Activated CD8-positive, alpha-beta memory T cell treated with anti-CD3 and anti-CD28 coated beads for 36 hours (primary cell): ENCODE measurements at regions not wholly inside any gene's neighbourhood (a gene's known extent, or its start where the extent isn't known, plus 50 kb on each side); places are given as distances from the start of the nearest gene placed in this dataset.
"Not testable (repeated sequence)": the region's sequence is repeated elsewhere in the genome, so short reads cannot be mapped to it uniquely, and the experiment has no call there.

Experiments used
- CTCF ChIA-PET: fragments of 350-600 bp; sonication (Branson Sonifier 250); formaldehyde crosslinking; loops from one replicate; lab custom pipeline; 2021; ENCODE audit warnings: antibody characterized with exemption; lab: Charles Lee
- POLR2A ChIA-PET: fragments of 350-600 bp; sonication (Branson Sonifier 250); formaldehyde crosslinking; loops from one replicate; lab custom pipeline; 2021; ENCODE audit warnings: antibody characterized with exemption; lab: Charles Lee

GRCh38 chr2:7758073-7758759 is 841.0 kb downstream of the RNF144A start:
- ChIA-PET POLR2A (interaction anchor here (0.6 to 1.5 kb wide), 3 partner anchors 9 to 305 kb away, joined by 3 to 6 read pairs (median 4); no protein-coding TSS in a partner anchor), CTCF (no interaction called here)

- ChIA-PET CTCF (no interaction called here), POLR2A (interaction anchor here (0.5 kb wide), 1 partner anchor 233 kb away, joined by 4 read pairs; no protein-coding TSS in a partner anchor)
These were observed 842.7 kb downstream of the RNF144A start for GRCh38 chr2:7759898-7760297.

- POLR2A ChIA-PET, CTCF ChIA-PET: not testable (repeated sequence)
These were observed 846.2 kb downstream of the RNF144A start for GRCh38 chr2:7763418-7763817.

- CTCF ChIA-PET = no interaction called here
- POLR2A ChIA-PET = no interaction called here
These were observed 848.0 kb downstream of the RNF144A start for GRCh38 chr2:7765236-7765635.

- POLR2A ChIA-PET = no interaction called here
- CTCF ChIA-PET = interaction anchor here (1.0 kb wide), 1 partner anchor 83 kb away, joined by 3 read pairs; no protein-coding TSS in a partner anchor
These were observed 849.0 kb downstream of the RNF144A start for GRCh38 chr2:7766088-7766722.

- POLR2A ChIA-PET = interaction anchor here (0.6 kb wide), 1 partner anchor 22 kb away, joined by 3 read pairs; no protein-coding TSS in a partner anchor
- CTCF ChIA-PET = interaction anchor here (1.0 kb wide), 1 partner anchor 83 kb away, joined by 3 read pairs; no protein-coding TSS in a partner anchor
These were observed 849.9 kb downstream of the RNF144A start for GRCh38 chr2:7766978-7767565.

- ChIA-PET CTCF (no interaction called here), POLR2A (interaction anchor here (0.6 kb wide), 1 partner anchor 23 kb away, joined by 3 read pairs; no protein-coding TSS in a partner anchor)
These were observed 850.7 kb downstream of the RNF144A start for GRCh38 chr2:7767902-7768301.

- ChIA-PET POLR2A (no interaction called here), CTCF (no interaction called here)
These were observed 854.6 kb downstream of the RNF144A start for GRCh38 chr2:7771781-7772180.

GRCh38 chr2:7773362-7774360 is 856.4 kb downstream of the RNF144A start:
- POLR2A ChIA-PET = interaction anchor here (0.9 to 1.4 kb wide), 4 partner anchors 16 to 74 kb away, joined by 3 to 4 read pairs (median 3); no protein-coding TSS in a partner anchor

GRCh38 chr2:7774481-7774880 is 857.3 kb downstream of the RNF144A start:
- POLR2A ChIA-PET = interaction anchor here (1.2 to 1.4 kb wide), 2 partner anchors 16 to 73 kb away, joined by 3 to 4 read pairs; no protein-coding TSS in a partner anchor
- CTCF ChIA-PET = no interaction called here

More at GRCh38 chr2:7773362-7774360, 856.4 kb downstream of the RNF144A start:
- CTCF ChIA-PET = no interaction called here

GRCh38 chr2:7777668-7778067 is 860.5 kb downstream of the RNF144A start:
- POLR2A ChIA-PET = no interaction called here
- CTCF ChIA-PET = interaction anchor here (0.7 kb wide), 1 partner anchor 319 kb away, joined by 6 read pairs; no protein-coding TSS in a partner anchor

- CTCF ChIA-PET = no interaction called here
These were observed 863.1 kb downstream of the RNF144A start for GRCh38 chr2:7780321-7780720.

GRCh38 chr2:7785700-7786099 is 868.5 kb downstream of the RNF144A start:
- POLR2A ChIA-PET = no interaction called here
- CTCF ChIA-PET = no interaction called here

More at GRCh38 chr2:7780321-7780720, 863.1 kb downstream of the RNF144A start:
- POLR2A ChIA-PET = no interaction called here

GRCh38 chr2:7788736-7789135 is 871.5 kb downstream of the RNF144A start:
- CTCF ChIA-PET = no interaction called here
- POLR2A ChIA-PET = no interaction called here

GRCh38 chr2:7792031-7792651 is 874.9 kb downstream of the RNF144A start:
- CTCF ChIA-PET = no interaction called here

GRCh38 chr2:7795778-7796563 is 878.8 kb downstream of the RNF144A start:
- CTCF ChIA-PET = no interaction called here
- POLR2A ChIA-PET = no interaction called here

More at GRCh38 chr2:7792031-7792651, 874.9 kb downstream of the RNF144A start:
- POLR2A ChIA-PET = no interaction called here

GRCh38 chr2:7800031-7800430 is 881.8 kb upstream of the ID2 start:
- ChIA-PET POLR2A (no interaction called here), CTCF (no interaction called here)

GRCh38 chr2:7801212-7801611 is 880.6 kb upstream of the ID2 start:
- POLR2A ChIA-PET = no interaction called here
- CTCF ChIA-PET = no interaction called here
